Endothelial cell (in vitro differentiated cells): ENCODE measurements at regions not wholly inside any gene's neighbourhood (a gene's known extent, or its start where the extent isn't known, plus 50 kb on each side); places are given as distances from the start of the nearest gene placed in this dataset.
"Not testable (repeated sequence)": the region's sequence is repeated elsewhere in the genome, so short reads cannot be mapped to it uniquely, and the experiment has no call there.

ENCODE experiments used
- DNase-seq: peaks from one replicate; pipeline ENCODE4 v3.0.0; 2021; ENCODE audit warnings: low spot score
- H3K27ac Mint-ChIP-seq: one replicate; pipeline ENCODE4 v1.8.0; 2021; ENCODE audit warnings: mixed read lengths, inconsistent platforms; ENCODE audit not compliant: unreplicated experiment
- H3K27me3 Mint-ChIP-seq: one replicate; pipeline ENCODE4 v1.8.0; 2021; ENCODE audit warnings: mild to moderate bottlenecking, moderate library complexity, mixed read lengths, inconsistent platforms; ENCODE audit not compliant: unreplicated experiment
- H3K36me3 Mint-ChIP-seq: one replicate; pipeline ENCODE4 v1.8.0; 2021; ENCODE audit warnings: mild to moderate bottlenecking, low read depth, mixed read lengths, inconsistent platforms; ENCODE audit not compliant: unreplicated experiment
- H3K4me1 Mint-ChIP-seq: one replicate; pipeline ENCODE4 v1.8.0; 2021; ENCODE audit warnings: mild to moderate bottlenecking, mixed read lengths, inconsistent platforms; ENCODE audit not compliant: unreplicated experiment
- H3K4me3 Mint-ChIP-seq: one replicate; pipeline ENCODE4 v1.8.0; 2021; ENCODE audit warnings: mild to moderate bottlenecking, mixed read lengths, inconsistent platforms; ENCODE audit not compliant: unreplicated experiment
- H3K9me3 Mint-ChIP-seq: one replicate; pipeline ENCODE4 v1.8.0; 2021; ENCODE audit warnings: mixed read lengths, inconsistent platforms; ENCODE audit not compliant: unreplicated experiment
- CTCF ChIP-seq: fragments of 200-600 bp; sonication (generic); IDR thresholded peaks from one replicate; pipeline ENCODE4 v1.5.0; 2021; ENCODE audit warnings: antibody characterized with exemption; ENCODE audit not compliant: unreplicated experiment

DNA sequence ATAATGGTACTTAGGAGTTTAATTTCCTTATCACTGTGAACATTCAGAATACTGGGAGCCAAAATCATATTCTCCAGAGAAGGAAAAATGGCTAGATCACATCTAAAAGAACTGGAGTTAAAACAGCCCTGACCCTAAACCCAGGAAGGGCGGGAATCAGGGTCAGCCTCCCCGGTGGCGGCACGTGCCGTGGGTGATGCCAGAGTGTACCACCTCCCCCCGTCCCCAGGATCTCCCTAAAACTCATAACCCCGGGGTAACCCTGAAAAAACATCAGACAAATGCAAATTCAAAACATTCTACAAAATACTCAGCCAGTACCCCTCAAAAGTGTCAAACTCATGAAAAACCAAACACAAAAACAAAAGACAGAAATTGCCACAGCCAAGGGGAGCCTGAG is 148.3 kb downstream of the DLL1 start:
- Mint-ChIP-seq H3K9me3 (peaks cover 6% of the 10 kb centered on the region), H3K27ac (no peak overlapping the region), H3K27me3 (peaks cover 9% of the 10 kb centered on the region), H3K36me3 (peaks cover 17% of the 10 kb centered on the region), H3K4me1 (no peaks in the 10 kb centered on the region), H3K4me3 (no peak overlapping the region)
- DNase-seq, result no peak
- TF ChIP-seq CTCF, result no peak

GRCh38 chr6:170141061-170141460 is 149.8 kb downstream of the DLL1 start:
- H3K27ac Mint-ChIP-seq, H3K4me1 Mint-ChIP-seq, H3K27me3 Mint-ChIP-seq, DNase-seq, H3K9me3 Mint-ChIP-seq, H3K4me3 Mint-ChIP-seq: not testable (repeated sequence)
- H3K36me3 Mint-ChIP-seq, result peaks cover 17% of the 10 kb centered on the region

GRCh38 chr6:170140129-170140528 is 150.7 kb downstream of the DLL1 start:
- no peak overlapping the region for H3K27ac Mint-ChIP-seq
- DNase-seq, result no peak
- TF ChIP-seq CTCF, result no peak
- peaks cover 17% of the 10 kb centered on the region for H3K36me3 Mint-ChIP-seq
- H3K4me3 Mint-ChIP-seq, result no peak overlapping the region
- no peaks in the 10 kb centered on the region for H3K4me1 Mint-ChIP-seq
- H3K27me3 Mint-ChIP-seq, result peaks cover 9% of the 10 kb centered on the region
- H3K9me3 Mint-ChIP-seq, result peaks cover 6% of the 10 kb centered on the region

DNA sequence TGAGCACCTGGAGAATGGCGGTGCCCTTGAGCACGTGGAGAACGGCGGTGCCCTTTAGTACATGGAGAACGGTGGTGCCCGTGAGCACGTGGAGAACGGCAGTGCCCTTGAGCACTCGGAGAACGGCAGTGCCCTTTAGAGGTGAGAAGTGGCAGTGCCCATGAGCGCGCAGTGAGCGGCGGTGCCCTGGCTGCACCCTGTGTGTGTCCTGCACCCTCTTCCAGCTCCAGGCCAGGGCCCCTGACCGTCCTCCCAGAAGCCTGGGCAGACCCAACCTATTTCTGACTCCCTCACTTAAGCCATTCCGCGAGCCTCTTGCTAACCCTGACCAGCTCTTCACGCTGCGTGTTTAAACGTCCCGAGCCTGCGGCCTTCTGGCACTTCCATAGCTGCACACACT is 151.3 kb downstream of the DLL1 start:
- no peak for TF ChIP-seq CTCF
- no peak for DNase-seq
- no peak overlapping the region for H3K4me3 Mint-ChIP-seq
- H3K36me3 Mint-ChIP-seq, result peaks cover 13% of the 10 kb centered on the region
- H3K27ac Mint-ChIP-seq, result no peak overlapping the region
- H3K4me1 Mint-ChIP-seq, result no peaks in the 10 kb centered on the region
- peaks cover 9% of the 10 kb centered on the region for H3K27me3 Mint-ChIP-seq
- peaks cover 6% of the 10 kb centered on the region for H3K9me3 Mint-ChIP-seq

DNA sequence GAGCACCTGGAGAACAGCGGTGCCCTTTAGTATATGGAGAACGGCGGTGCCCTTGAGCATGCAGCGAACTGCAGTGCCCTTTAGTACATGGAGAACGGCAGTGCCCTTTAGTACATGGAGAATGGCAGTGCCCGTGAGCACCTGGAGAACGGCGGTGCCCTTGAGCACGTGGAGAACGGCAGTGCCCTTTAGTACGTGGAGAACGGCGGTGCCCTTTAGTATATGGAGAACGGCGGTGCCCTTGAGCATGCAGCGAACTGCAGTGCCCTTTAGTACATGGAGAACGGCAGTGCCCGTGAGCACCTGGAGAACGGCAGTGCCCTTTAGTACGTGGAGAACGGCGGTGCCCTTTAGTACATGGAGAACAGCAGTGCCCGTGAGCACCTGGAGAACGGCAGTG is 151.8 kb downstream of the DLL1 start:
- DNase-seq, H3K9me3 Mint-ChIP-seq, H3K27ac Mint-ChIP-seq, H3K27me3 Mint-ChIP-seq, H3K4me3 Mint-ChIP-seq, H3K4me1 Mint-ChIP-seq: not testable (repeated sequence)
- H3K36me3 Mint-ChIP-seq, result peaks cover 11% of the 10 kb centered on the region

DNA sequence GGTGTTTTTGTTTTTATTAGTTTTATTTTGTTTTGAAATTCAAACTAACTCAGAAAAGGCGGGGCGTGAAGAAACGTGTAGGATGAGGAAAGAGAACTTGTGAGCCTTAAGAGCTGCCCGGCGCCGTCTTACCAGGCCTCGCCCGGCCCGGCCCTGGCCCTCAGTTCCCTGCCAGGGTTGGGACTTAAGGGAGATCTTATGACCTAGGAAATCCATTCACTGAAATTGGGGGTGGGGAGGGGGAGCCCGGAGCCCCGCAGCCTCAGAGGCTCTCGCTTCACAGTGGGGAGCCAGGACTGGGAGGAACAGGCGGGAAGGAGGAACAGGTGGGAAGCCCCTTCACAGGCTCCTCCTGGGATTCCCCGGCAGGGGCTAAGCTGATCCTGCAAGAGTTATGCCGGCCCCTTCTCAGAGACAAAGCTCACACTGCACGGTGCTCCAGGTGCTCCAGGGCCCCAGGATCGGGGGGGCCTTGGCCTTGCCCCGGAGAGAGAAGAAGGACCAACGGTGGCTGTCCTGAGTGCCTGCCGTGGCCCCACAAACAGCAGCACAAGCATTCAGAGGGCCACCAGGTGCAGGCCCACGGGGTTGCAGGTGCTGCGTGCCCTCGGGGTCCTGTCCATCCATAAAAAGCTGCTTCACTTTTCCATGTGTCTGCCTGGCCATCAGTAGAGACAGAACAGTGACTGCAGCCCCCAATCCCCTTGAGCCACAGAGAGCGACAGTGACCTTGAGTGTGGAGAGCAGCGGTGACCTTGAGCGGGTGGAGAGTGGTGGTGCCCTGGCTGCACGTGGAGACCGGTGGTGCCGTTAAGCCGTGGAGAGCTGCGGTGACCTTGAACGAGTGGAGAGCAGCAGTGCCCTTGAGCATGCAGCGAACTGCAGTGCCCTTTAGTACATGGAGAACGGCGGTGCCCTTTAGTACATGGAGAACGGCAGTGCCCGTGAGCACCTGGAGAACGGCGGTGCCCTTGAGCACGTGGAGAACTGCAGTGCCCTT is 152.7 kb downstream of the DLL1 start:
- H3K27me3 Mint-ChIP-seq, result peaks cover 9% of the 10 kb centered on the region
- no peaks in the 10 kb centered on the region for H3K4me1 Mint-ChIP-seq
- H3K9me3 Mint-ChIP-seq, result peaks cover 6% of the 10 kb centered on the region
- H3K27ac Mint-ChIP-seq, result no peak overlapping the region
- DNase-seq, result no peak
- no peak for TF ChIP-seq CTCF
- no peak overlapping the region for H3K4me3 Mint-ChIP-seq
- H3K36me3 Mint-ChIP-seq, result peaks cover 11% of the 10 kb centered on the region
